ENCODE measurements at regions not wholly inside any gene's neighbourhood (a gene's known extent, or its start where the extent isn't known, plus 50 kb on each side); places are given as distances from the start of the nearest gene placed in this dataset.

DNA sequence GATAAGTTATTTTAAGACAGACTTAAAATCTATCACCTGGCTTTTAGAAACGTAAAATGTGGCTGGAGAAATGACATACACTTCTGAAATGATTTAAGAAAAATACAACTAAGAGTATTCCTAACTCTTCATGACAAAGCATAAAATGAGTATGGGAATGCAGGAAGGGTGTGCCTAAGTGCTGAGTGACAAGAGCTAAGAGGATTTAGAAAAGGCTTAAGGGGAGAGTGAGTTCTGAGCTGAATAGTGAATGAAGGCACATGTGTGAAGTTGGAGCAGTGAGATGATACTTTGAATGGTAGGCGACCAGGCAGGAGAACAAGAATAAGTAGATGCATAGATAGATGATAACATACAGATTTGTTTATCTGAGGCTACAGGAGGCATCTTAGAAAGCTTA lies 458.3 kb upstream of the TENM3 start:
- Histone ChIP-seq H3K9ac (ENCODE audit: low read length) (no peak overlapping the region), H3K27ac (ENCODE audit: low read length) (no peak overlapping the region), H3K27me3 (replicated peaks; ENCODE audit: insufficient read depth, low read length) (no peaks in the 10 kb centered on the region), H3K4me1 (ENCODE audit: low read length) (no peaks in the 10 kb centered on the region), H3K9me3 (replicated peaks; ENCODE audit: insufficient read depth, low read length) (no peaks in the 10 kb centered on the region), H4K20me1 (ENCODE audit: insufficient read depth, low read length) (no peaks in the 10 kb centered on the region), H2AFZ (ENCODE audit: low read length) (no peak overlapping the region), H3K79me2 (ENCODE audit: low read length) (no peaks in the 10 kb centered on the region), H3K9me2 (replicated peaks; ENCODE audit: insufficient read depth, low read length) (no peaks in the 10 kb centered on the region), H3K36me3 (replicated peaks; ENCODE audit: insufficient read depth, low read length) (no peaks in the 10 kb centered on the region), H3F3A (ENCODE audit: insufficient read depth, low read length) (no peaks in the 10 kb centered on the region), H3K4me2 (ENCODE audit: low read depth, low read length) (no peak overlapping the region), H3K4me3 (ENCODE audit: low read length) (no peak overlapping the region)
- TF ChIP-seq EZH2 (optimal IDR thresholded peaks at IDR 0.05; ENCODE audit: low read depth, low read length) (no peak), EZH2phosphoT487 (IDR thresholded peaks at IDR 0.05; ENCODE audit: low read length) (no peak), CTCF (IDR thresholded peaks at IDR 0.05; ENCODE audit: low read length) (no peak)
- no peak for DNase-seq

DNA sequence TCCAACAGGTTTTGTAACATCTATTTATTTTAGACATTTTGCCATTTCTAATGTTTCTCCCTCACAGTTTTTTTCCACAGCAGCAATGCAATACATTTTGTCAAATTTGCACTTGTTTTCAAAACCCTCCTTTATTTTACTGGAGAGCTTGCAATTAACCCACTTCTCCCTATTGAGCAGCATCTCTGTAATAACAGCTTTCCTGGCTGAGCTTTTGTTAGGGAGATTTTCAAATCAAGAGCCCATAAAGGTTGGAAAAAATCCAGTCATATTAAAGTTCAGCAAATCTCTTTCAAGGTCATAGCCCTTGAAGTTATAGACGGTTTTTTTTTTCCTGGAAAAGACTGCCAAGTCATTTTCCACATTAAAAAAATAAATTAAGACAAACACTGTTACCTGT lies 450.6 kb upstream of the TENM3 start:
- no peaks in the 10 kb centered on the region for H3K4me1 ChIP-seq (ENCODE audit: low read length)
- H4K20me1 ChIP-seq (ENCODE audit: insufficient read depth, low read length): no peaks in the 10 kb centered on the region
- DNase-seq: no peak
- TF ChIP-seq EZH2 (optimal IDR thresholded peaks at IDR 0.05; ENCODE audit: low read depth, low read length) (no peak), EZH2phosphoT487 (IDR thresholded peaks at IDR 0.05; ENCODE audit: low read length) (no peak), CTCF (IDR thresholded peaks at IDR 0.05; ENCODE audit: low read length) (no peak)
- H3K9me3 ChIP-seq (replicated peaks; ENCODE audit: insufficient read depth, low read length): no peaks in the 10 kb centered on the region
- H3K9ac ChIP-seq (ENCODE audit: low read length): no peak overlapping the region
- H2AFZ ChIP-seq (ENCODE audit: low read length): no peak overlapping the region
- no peaks in the 10 kb centered on the region for H3K36me3 ChIP-seq (replicated peaks; ENCODE audit: insufficient read depth, low read length)
- H3F3A ChIP-seq (ENCODE audit: insufficient read depth, low read length): no peaks in the 10 kb centered on the region
- H3K27me3 ChIP-seq (replicated peaks; ENCODE audit: insufficient read depth, low read length): no peaks in the 10 kb centered on the region
- H3K79me2 ChIP-seq (ENCODE audit: low read length): no peaks in the 10 kb centered on the region
- no peaks in the 10 kb centered on the region for H3K9me2 ChIP-seq (replicated peaks; ENCODE audit: insufficient read depth, low read length)
- no peak overlapping the region for H3K27ac ChIP-seq (ENCODE audit: low read length)
- H3K4me2 ChIP-seq (ENCODE audit: low read depth, low read length): no peak overlapping the region
- H3K4me3 ChIP-seq (ENCODE audit: low read length): no peak overlapping the region

DNA sequence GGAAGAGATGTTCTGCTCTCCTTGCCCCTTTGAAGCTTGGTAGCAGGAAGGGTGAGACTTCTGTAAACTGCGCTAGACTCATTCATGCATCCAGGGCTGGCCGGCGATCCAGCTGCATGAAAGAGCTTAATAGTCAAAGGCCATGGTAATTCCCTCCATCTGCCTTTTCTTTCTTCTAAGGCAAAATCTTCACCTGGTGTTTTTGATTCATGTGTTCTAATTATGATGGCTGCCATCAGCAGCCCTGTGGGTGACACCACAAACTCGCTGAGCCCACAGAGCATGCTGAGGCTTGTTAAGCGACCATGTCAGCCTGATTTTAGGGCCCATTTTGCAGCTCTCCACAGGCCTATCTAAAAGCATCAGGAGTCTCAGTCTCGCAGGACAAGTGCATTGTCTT lies 450.1 kb upstream of the TENM3 start:
- no peaks in the 10 kb centered on the region for H3K9me3 ChIP-seq (replicated peaks; ENCODE audit: insufficient read depth, low read length)
- H3K27me3 ChIP-seq (replicated peaks; ENCODE audit: insufficient read depth, low read length): no peaks in the 10 kb centered on the region
- DNase-seq: no peak
- H3K9me2 ChIP-seq (replicated peaks; ENCODE audit: insufficient read depth, low read length): no peaks in the 10 kb centered on the region
- TF ChIP-seq CTCF (IDR thresholded peaks at IDR 0.05; ENCODE audit: low read length) (no peak), EZH2 (optimal IDR thresholded peaks at IDR 0.05; ENCODE audit: low read depth, low read length) (no peak), EZH2phosphoT487 (IDR thresholded peaks at IDR 0.05; ENCODE audit: low read length) (no peak)
- H3K9ac ChIP-seq (ENCODE audit: low read length): no peak overlapping the region
- H4K20me1 ChIP-seq (ENCODE audit: insufficient read depth, low read length): no peaks in the 10 kb centered on the region
- H3K4me2 ChIP-seq (ENCODE audit: low read depth, low read length): no peak overlapping the region
- no peaks in the 10 kb centered on the region for H3K79me2 ChIP-seq (ENCODE audit: low read length)
- H3F3A ChIP-seq (ENCODE audit: insufficient read depth, low read length): no peaks in the 10 kb centered on the region
- no peak overlapping the region for H2AFZ ChIP-seq (ENCODE audit: low read length)
- no peaks in the 10 kb centered on the region for H3K4me1 ChIP-seq (ENCODE audit: low read length)
- H3K27ac ChIP-seq (ENCODE audit: low read length): no peak overlapping the region
- no peak overlapping the region for H3K4me3 ChIP-seq (ENCODE audit: low read length)
- H3K36me3 ChIP-seq (replicated peaks; ENCODE audit: insufficient read depth, low read length): no peaks in the 10 kb centered on the region

Data from MM.1S (cell line).